LoVo (cell line): ENCODE measurements at regions not wholly inside any gene's neighbourhood (a gene's known extent, or its start where the extent isn't known, plus 50 kb on each side); places are given as distances from the start of the nearest gene placed in this dataset.

ENCODE experiments used
- DNase-seq: peaks from one replicate; pipeline ENCODE4 v3.0.0-alpha.2; 2016; ENCODE audit warnings: low spot score

- DNase-seq, result no peak
These were observed 253.1 kb downstream of the LY86 start for GRCh38 chr6:6841571-6841970.

DNA sequence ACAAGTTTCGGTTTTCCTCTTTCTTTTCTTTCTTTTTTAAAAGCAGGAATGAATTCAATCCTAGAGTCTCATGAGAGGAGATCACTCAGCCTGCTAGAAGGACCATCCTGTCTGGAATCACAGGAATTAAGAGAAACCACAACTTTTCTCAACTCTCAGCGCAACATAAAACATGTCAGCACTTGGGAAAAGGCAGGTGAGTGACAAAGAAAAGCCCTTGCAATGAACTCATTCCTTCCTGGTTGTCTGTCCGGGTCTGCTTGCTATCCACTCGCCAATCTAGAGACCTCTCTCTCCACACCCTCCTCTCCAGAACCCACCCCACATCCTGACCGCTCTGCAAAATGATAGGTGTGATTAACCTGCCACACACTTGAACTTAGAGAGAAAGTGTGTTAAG, 253.8 kb downstream of the LY86 start:
- no peak for DNase-seq

- DNase-seq, result peak; percentile 75
These were observed 254.6 kb downstream of the LY86 start for GRCh38 chr6:6843057-6843627.

GRCh38 chr6:6843777-6844176, 255.3 kb downstream of the LY86 start:
- DNase-seq, result no peak

- no peak for DNase-seq
These were observed 256.0 kb downstream of the LY86 start for GRCh38 chr6:6844530-6844929.

- no peak for DNase-seq
These were observed 257.1 kb downstream of the LY86 start for GRCh38 chr6:6845603-6846002.

DNA sequence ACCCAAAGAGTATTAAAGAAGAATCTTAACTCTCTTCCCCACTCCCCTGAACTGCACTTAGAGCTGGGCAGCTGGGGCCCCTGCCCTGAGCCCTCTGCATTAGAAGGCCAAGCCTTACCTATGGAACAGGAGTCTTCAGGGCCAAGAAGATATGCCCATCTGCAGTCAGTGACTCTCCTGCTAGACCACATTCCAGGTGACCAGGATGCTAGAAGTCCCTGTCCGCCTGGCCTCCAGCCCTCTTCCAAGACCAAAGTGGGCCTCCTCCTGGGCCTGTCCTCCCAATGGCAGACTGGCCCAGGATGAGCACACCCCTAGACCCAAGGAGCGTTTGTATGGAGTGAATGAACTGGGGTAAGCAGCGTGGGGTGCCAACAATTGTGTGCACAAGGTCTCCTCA, 259.1 kb downstream of the LY86 start:
- DNase-seq, result no peak

DNA sequence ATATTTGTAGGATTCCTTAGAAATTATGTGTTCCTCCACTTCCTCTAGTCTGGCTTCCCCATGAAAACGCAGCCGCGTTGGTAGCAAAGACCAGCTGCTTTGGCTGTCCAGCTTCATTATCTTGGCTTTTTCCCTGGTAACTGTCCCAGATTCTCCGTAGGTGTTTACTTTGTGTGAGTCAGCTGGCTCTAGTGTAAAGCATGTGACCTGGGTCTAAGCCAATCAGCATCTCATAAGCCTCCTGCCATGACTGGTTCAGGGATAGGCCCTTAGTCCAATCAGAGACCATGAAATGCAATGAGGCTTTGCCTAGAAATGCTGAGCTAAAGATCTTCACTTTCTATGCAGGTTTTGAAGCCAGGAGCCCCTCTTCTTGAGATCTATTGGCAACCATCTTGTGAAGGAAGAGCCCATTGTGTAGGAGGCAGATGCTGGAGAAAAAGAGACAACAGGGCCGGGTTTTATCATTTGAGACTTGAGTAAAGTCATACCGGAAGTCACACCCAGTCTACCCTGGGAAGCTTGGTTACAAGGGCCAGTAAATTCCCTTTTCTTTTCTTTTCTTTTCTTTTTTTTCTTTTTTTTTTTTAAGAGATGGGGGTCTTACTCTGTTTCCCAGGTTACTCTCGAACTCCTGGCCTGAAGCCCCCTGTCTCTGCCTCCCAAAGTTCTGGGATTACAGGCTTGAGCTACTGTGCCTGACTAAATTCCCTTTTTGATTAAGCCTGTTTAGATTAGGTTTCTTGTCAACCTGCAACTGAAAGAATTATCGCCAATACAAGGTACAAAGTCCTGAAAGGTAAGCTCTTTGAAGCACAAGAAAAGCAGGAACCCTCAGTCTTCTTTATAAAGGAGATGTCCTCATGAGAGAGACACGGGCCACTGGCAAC, 256.5 kb upstream of the RREB1 start:
- DNase-seq, result peak; percentile 90

DNA sequence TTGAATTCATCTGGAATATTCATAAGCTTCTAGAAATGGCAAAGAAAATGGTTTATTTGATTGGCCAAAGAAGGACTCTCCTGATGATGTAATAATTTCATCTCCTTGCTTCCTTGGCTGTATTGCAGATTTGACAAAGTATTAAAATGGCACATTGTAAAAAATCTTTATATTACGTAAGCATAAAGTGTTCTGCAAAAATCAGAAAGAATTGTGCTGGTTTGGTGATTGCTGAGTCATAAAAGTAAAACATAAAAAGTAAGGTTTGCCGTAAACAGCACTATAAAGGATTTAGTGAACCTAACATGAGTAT, 255.9 kb upstream of the RREB1 start:
- no peak for DNase-seq

DNA sequence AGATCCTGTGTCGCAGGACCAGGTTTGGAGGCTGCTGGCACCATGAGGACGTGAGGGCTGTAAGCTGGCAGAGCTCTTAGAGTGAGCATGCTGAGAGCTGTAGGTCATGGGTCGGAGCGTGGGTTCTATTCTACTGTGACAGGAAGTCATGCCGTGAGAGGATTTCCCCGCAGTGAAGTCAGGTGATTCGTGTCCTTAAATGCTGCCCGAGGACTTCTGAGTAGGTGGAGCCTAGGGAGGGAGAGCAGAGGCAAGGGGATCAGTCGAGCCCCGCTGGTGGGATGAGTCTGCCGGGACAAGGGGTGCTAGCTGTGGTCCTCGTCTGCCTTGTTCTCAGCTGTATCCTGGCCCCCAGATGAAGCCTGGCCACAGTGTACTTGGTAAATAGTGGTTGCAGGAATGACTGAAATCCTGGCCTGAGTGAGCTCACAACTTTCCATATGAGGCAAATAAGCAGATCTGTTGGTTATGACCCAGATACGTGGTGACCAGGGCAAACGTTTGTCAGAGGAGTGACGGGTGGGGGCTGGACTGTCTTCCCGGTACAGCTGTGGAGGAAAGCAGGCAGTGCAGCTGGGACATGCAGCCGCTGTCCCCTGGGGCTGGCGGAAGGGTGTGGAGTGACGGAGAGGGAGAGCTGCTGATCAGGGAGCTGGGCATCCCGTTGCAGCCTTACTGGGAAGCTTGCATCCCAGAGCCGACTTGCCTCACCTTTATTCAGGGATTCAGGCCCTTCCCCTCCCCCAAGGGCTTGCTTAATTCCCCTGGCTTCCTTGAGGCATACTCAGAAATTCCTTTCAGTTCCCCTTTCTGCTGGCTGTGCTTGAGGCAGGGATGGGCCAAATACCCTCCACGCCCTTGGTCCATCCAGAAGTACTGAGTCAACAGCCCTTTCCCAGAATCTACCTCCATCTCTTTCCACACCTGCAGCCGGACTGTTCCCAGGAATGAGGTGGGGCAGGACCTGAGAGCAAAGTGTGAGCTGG, 250.9 kb upstream of the RREB1 start:
- peak; percentile 82 for DNase-seq

DNA sequence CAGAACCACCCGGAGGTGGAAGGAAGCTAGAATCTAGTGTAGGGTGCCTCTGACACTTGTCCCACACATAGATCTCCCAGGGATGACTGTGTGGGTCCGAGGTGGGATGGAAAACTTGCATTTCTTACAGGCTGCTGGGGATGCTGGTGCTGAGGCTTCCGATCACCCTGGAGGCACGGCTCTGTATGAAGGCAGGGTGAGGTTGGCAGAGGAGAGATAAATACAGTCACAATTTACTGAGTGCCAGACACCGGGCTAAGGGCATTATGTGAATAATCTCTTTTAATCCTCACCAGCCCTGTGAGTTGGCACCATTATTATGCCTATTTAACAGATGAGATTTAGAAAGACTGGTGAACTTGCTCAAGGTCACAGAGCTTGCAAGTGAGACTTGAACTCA, 250.2 kb upstream of the RREB1 start:
- no peak for DNase-seq

GRCh38 chr6:6858533-6858982, 249.2 kb upstream of the RREB1 start:
- no peak for DNase-seq

GRCh38 chr6:6859105-6859504, 248.7 kb upstream of the RREB1 start:
- DNase-seq, result no peak

- no peak for DNase-seq
These were observed 248.0 kb upstream of the RREB1 start for GRCh38 chr6:6859722-6860121.

- no peak for DNase-seq
These were observed 246.9 kb upstream of the RREB1 start for GRCh38 chr6:6860863-6861262.

- DNase-seq, result no peak
These were observed 246.3 kb upstream of the RREB1 start for GRCh38 chr6:6861351-6861894.

- no peak for DNase-seq
These were observed 245.8 kb upstream of the RREB1 start for GRCh38 chr6:6861995-6862394.

GRCh38 chr6:6863970-6864639, 243.7 kb upstream of the RREB1 start:
- DNase-seq, result no peak

DNA sequence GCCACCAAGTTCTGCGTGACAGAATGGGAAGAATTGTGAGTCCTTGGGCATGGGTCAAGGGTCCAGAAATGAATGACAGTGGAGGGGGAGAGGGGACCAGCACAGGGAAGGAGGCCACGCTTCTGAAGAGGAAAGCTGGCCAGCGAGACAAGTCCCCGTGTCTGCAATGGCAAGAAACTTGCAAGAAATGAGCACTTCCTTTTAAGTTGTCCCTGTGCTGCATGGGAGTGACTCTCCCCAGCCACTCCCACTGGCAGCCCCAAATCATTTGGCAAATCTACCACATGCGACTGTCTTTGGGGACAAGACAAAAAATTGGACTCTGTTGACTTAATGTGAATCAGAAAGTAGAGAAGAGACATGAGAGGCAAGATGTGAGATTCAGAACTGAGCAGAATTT, 242.2 kb upstream of the RREB1 start:
- DNase-seq, result no peak

GRCh38 chr6:6866656-6867403, 240.9 kb upstream of the RREB1 start:
- DNase-seq, result no peak

- no peak for DNase-seq
These were observed 240.4 kb upstream of the RREB1 start for GRCh38 chr6:6867404-6867799.
